Stomach (tissue), 4 donors: ENCODE measurements at regions not wholly inside any gene's neighbourhood (a gene's known extent, or its start where the extent isn't known, plus 50 kb on each side); places are given as distances from the start of the nearest gene placed in this dataset.

Experiments
- EP300 ChIP-seq: sonication (generic); formaldehyde crosslinking; IDR thresholded peaks from one replicate; pipeline ENCODE4 v1.6.1; 2017; ENCODE audit warnings: antibody characterized with exemption
- POLR2A ChIP-seq, 4 donors: fragments of 450-650 bp; IDR thresholded peaks; one replicate each; pipeline ENCODE4 v1.6.1; 2016; ENCODE audit warnings: antibody characterized with exemption in 4 of 4, control low read depth in 2 of 4, mild to moderate bottlenecking in 1 of 4, moderate library complexity in 1 of 4
- TF ChIP-seq, protein P1 (sequence below), 7 experiments: fragments of 450-650 bp in 4 of 7; fragments of 200-600 bp in 3 of 7; sonication (generic) in 3 of 7; IDR thresholded peaks; one replicate each; pipeline ENCODE4 v1.5.1; 2016 to 2019; ENCODE audit warnings: antibody characterized with exemption in 7 of 7, control low read depth in 2 of 7, mild to moderate bottlenecking in 1 of 7

GRCh38 chr1:208298593-208299269 lies 54.5 kb upstream of the PLXNA2 start:
- TF ChIP-seq POLR2A (IDR thresholded peaks at IDR 0.05) (no peak), EP300 (no peak)
- TF ChIP-seq, protein P1, sequence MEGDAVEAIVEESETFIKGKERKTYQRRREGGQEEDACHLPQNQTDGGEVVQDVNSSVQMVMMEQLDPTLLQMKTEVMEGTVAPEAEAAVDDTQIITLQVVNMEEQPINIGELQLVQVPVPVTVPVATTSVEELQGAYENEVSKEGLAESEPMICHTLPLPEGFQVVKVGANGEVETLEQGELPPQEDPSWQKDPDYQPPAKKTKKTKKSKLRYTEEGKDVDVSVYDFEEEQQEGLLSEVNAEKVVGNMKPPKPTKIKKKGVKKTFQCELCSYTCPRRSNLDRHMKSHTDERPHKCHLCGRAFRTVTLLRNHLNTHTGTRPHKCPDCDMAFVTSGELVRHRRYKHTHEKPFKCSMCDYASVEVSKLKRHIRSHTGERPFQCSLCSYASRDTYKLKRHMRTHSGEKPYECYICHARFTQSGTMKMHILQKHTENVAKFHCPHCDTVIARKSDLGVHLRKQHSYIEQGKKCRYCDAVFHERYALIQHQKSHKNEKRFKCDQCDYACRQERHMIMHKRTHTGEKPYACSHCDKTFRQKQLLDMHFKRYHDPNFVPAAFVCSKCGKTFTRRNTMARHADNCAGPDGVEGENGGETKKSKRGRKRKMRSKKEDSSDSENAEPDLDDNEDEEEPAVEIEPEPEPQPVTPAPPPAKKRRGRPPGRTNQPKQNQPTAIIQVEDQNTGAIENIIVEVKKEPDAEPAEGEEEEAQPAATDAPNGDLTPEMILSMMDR (IDR thresholded peaks at IDR 0.05), result no peak
